ENCODE measurements at regions not wholly inside any gene's neighbourhood (a gene's known extent, or its start where the extent isn't known, plus 50 kb on each side); places are given as distances from the start of the nearest gene placed in this dataset.
"Not testable (repeated sequence)": the region's sequence is repeated elsewhere in the genome, so short reads cannot be mapped to it uniquely, and the experiment has no call there.

DNA sequence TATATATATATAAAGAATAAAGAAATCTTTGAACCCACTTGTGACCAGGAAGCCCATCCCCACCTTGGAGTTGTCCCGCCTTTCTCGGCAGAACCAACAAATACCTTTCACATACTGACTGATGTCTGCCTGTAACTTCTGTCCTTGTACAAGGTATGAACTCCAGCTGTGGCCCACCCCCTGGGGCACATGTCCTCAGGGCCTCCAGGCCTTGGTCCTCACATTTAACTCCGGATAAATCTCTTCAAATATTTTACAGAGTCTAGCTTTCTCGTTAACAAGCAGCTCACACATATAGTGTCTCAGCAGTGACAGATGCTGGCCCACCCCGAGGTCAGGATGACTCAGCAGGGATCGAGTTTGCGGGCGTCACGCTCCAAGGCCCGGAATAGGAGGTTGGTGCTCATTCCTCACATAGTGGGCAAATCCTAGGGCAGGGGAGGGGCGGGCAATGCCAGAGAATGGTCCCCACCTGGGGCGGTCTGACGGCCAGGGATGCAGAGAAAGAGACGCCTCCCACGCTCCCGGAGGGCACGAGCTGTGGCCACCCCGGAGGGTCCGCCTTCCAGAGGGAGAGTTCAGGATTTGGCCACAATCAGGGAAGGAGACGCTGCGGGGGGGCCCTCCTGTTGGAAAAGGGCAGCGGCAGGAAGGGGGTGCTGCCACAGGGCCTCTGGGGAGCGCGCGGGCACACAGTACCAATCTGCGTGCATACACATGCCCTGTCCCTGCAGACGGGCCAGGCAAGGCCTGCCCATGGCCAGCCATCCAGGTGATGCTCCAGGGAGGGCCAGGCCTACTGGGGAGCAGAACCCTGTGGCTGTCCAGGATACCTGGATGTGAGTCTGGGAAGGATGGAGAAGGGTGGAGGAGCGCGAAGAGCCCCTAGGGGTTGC, 87.8 kb upstream of the METTL9 start:
- peak in 1 of 3 donors; percentile 46 for TF ChIP-seq POLR2AphosphoS5 (IDR thresholded peaks at IDR 0.05)
- TF ChIP-seq EP300 (IDR thresholded peaks at IDR 0.05): peak; percentile 17
- peak; percentile 14 to 24 for DNase-seq
- intact Hi-C loops (cut with DNase I; ENCODE audit: low total_unique reads); H3K27me3 ChIP-seq; H3K9me3 ChIP-seq; H3K36me3 ChIP-seq: not testable (repeated sequence)
- Histone ChIP-seq H3K27ac (peak overlapping the region; percentile 59 to 90 (median 82)), H3K4me3 (peak overlapping the region in 2 of 4 donors; percentile 3 to 10), H3K4me1 (peaks cover 93 to 100% (median 98%) of the 10 kb centered on the region in 4 donors)
- WGBS, 5 donors: 59 to 70% (median 65%) methylated on average over 15 to 29 of the region's 29 CpGs

DNA sequence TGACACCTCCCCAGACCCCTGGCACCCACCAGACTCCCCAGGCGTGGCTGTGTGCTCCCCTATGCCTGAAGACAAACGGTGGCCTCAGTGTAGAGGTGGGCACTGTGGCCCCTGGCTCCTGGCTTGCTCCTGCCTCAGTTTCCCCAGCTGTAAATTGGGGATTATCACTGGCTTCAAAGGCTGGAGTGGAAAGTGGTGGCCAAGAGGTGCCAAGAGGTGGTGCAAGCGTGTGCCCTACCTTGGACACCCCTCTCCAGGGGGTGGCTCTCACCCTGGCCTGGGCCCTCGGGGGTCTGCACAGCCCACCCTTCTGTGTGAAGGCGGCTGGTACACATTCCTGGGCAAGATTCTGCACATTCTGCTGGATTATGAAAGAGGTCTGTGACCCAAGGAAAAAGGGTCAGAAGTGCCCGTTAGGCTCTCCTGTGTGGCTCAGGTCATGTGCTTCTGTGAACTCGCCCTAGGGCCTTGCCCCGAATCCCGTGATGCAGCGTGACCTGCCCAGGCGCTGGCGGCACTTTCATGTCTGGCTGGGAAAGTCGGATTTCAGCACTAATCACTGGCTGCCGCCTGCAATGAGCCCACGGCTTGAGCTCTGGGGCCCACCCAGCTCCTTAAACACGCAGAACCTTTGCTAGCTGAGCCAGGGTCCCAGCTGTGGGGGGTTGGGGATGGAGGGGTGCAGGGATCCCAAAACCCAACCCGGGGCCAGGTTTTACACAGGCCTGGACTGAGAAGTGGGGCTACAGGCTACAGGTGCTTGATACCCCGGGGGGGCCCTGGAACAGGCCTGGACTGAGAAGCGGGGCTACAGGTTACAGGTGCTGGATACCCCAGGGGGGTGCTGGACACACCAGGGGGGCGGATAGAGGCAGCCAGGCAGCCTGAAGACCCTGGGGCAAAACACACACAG, 86.8 kb upstream of the METTL9 start:
- Histone ChIP-seq H3K4me3 (peak overlapping the region in 1 of 4 donors; percentile 6), H3K4me1 (peaks cover 92 to 100% (median 96%) of the 10 kb centered on the region in 4 donors), H3K27ac (peak overlapping the region; percentile 59 to 90 (median 82))
- H3K36me3 ChIP-seq; intact Hi-C loops (cut with DNase I; ENCODE audit: low total_unique reads); H3K9me3 ChIP-seq; H3K27me3 ChIP-seq: not testable (repeated sequence)
- WGBS, 5 donors: 48 to 67% (median 56%) methylated on average over 9 to 20 of the region's 20 CpGs
- DNase-seq: peak; percentile 60 to 83
- peak in 1 of 3 donors; percentile 11 for TF ChIP-seq POLR2AphosphoS5 (IDR thresholded peaks at IDR 0.05)

DNA sequence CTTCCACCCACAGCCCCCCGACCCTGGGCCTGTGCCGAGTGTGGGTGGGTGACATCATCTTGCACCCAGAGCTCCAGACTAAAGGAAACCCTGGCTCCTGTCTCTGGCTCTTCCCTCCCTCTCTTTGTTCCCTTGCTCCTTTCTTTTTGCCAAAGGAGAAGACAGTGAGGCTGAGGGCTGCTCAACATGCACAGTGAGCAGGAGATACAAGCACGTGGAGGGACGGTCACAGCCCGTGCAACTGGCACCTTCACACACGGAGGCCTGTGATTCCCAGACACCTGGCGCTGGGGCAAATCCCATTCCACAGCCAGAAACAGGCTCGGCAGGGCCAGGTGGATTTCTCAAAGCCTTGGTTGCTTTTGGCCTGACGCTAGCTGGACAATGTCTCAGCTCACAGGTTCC, 86.0 kb upstream of the METTL9 start:
- intact Hi-C loops (cut with DNase I; ENCODE audit: low total_unique reads); H3K27me3 ChIP-seq; H3K36me3 ChIP-seq; H3K9me3 ChIP-seq: not testable (repeated sequence)
- H3K4me1 ChIP-seq: peaks cover 89 to 97% (median 90%) of the 10 kb centered on the region in 4 donors
- peak overlapping the region in 1 of 4 donors; percentile 7 for H3K4me3 ChIP-seq
- peak; percentile 12 to 66 for DNase-seq
- 16 to 41% (median 35%) methylated on average over 6 to 9 of the region's 9 CpGs for WGBS, 5 donors
- H3K27ac ChIP-seq: peak overlapping the region; percentile 28 to 90 (median 82)

- DNase-seq: peak; percentile 62 to 83
- Histone ChIP-seq H3K4me3 (peak overlapping the region in 1 of 4 donors; percentile 11), H3K4me1 (peaks cover 84 to 93% (median 85%) of the 10 kb centered on the region in 4 donors), H3K27ac (peak overlapping the region; percentile 28 to 90 (median 82))
- H3K36me3 ChIP-seq; H3K27me3 ChIP-seq; intact Hi-C loops (cut with DNase I; ENCODE audit: low total_unique reads); H3K9me3 ChIP-seq: not testable (repeated sequence)
- 16 to 63% (median 43%) methylated on average over 5 to 18 of the region's 18 CpGs for WGBS, 5 donors
- TF ChIP-seq POLR2AphosphoS5 (IDR thresholded peaks at IDR 0.05): peak in 1 of 3 donors; percentile 26
Measured at GRCh38 chr16:21513812-21514473, 85.4 kb upstream of the METTL9 start.

DNA sequence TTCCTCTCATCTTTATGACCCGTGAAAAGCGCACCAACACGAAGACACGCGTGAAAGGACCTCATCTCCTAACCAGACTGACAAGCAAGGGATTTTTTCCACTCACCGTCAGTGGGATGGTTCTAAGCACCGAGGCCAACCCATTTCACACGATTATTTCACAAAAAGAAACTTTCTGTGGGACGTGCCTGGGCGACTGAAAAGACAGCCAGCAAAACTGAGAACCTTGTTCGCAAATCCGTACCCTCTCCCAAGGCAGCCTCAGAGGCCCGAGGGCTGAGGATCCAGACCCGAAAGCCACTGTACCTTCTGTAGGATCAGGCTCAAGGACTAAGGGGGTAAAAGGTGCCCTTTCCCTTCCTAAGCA, 84.9 kb upstream of the METTL9 start:
- H3K9me3 ChIP-seq; DNase-seq; H3K27me3 ChIP-seq; H3K36me3 ChIP-seq; intact Hi-C loops (cut with DNase I; ENCODE audit: low total_unique reads): not testable (repeated sequence)
- Histone ChIP-seq H3K4me3 (peak overlapping the region in 1 of 4 donors; percentile 11), H3K4me1 (peaks cover 79 to 88% (median 80%) of the 10 kb centered on the region in 4 donors), H3K27ac (peak overlapping the region; percentile 28 to 90 (median 82))
- WGBS, 5 donors: 49 to 65% (median 54%) methylated on average over 14 of the region's 14 CpGs

DNA sequence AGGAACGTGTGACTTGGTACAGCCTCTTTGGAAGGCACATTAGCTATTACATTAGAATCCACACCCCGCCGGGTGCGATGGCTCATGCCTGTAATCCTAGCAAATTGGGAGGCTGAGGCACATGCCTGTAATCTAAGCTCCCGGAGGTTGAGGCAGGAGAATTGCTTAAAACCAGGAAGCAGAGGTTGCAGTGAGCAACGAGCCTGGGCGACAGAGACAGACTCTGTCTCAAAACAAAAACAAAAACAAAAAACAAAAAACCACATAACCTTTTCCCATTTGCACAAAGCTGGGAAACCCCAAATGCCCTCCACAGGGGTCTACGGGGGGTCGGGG, 82.7 kb upstream of the METTL9 start:
- H3K4me3 ChIP-seq: peak overlapping the region in 3 of 4 donors; percentile 1 to 21 (median 21)
- peak overlapping the region; percentile 59 to 90 (median 82) for H3K27ac ChIP-seq

DNA sequence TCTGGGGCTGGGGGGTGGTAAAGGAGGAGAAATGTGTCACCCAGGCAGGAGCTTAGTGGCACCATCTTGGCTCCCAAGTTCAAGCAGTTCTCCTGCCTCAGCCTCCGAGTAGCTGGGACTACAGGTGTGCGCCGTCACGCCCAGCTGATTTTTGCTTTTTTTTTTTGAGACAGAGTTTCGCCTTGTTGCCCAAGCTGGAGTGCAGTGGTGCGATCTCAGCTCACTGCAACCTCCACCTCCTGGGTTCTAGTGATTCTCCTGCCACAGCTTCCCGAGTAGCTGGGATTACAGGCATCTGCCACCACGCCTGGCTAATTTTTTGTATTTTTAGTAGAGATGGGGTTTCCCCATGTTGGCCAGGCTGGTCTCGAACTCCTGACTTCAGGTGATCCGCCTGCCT, 82.1 kb upstream of the METTL9 start:
- H3K27me3 ChIP-seq; DNase-seq; H3K36me3 ChIP-seq; intact Hi-C loops (cut with DNase I; ENCODE audit: low total_unique reads); H3K9me3 ChIP-seq: not testable (repeated sequence)
- H3K4me3 ChIP-seq: peak overlapping the region in 3 of 4 donors; percentile 1 to 21 (median 21)
- H3K4me1 ChIP-seq: peaks cover 57 to 76% (median 60%) of the 10 kb centered on the region in 4 donors
- WGBS, 5 donors: 57 to 76% (median 61%) methylated on average over 10 of the region's 10 CpGs
- peak overlapping the region; percentile 48 to 90 (median 82) for H3K27ac ChIP-seq

More for the DNA sequence above, 82.7 kb upstream of the METTL9 start:
- H3K27me3 ChIP-seq; DNase-seq; intact Hi-C loops (cut with DNase I; ENCODE audit: low total_unique reads); H3K9me3 ChIP-seq; H3K36me3 ChIP-seq: not testable (repeated sequence)
- H3K4me1 ChIP-seq: peaks cover 60 to 79% (median 65%) of the 10 kb centered on the region in 4 donors
- 23 to 58% (median 42%) methylated on average over 7 to 9 of the region's 9 CpGs for WGBS, 5 donors

DNA sequence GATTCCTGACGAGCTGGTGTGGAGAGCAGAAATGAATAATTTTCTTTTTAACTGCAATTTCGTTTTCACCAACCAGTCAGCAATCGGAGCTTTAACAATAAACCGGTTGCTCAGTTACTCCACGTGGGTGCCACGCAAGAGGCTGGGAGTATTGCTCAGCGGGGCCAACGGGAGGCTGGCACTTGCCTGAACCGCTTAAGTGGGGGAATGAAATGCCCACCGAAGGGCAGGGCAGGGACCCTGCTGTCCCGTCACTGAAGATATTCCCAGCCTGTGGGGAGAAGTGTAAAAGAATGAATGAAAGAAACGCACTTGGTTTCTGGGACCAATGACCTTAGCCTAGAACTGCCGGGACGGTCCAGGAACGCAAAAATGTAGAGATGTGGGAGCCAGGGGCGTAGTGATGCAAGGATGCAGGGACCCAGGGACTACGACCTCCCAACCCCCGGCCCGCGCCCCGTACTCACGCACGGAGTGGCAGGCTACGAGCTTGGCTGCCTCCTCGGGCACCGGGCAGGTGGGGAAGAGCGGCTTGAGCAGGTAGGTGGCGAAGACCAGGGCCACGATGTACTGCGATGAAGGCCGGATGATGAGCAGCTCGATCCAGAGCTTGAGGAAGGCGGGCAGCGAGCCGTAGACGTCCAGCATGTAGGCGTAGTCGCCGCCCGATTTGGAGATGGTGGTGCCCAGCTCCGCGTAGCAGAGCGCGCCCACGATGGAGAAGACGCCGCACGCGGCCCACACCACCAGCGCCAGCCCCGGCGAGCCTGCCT, 79.8 kb upstream of the METTL9 start:
- DNase-seq: peak in 1 of 2 donors; percentile 30
- Histone ChIP-seq H3K27ac (peak overlapping the region; percentile 89 to 93 (median 91)), H3K4me3 (peak overlapping the region; percentile 48 to 78 (median 73)), H3K4me1 (peaks cover 34 to 53% (median 38%) of the 10 kb centered on the region in 4 donors)
- H3K36me3 ChIP-seq; H3K9me3 ChIP-seq; H3K27me3 ChIP-seq; intact Hi-C loops (cut with DNase I; ENCODE audit: low total_unique reads): not testable (repeated sequence)
- 0% methylated on average over 26 to 52 of the region's 52 CpGs for WGBS, 5 donors
